ENCODE measurements at regions not wholly inside any gene's neighbourhood (a gene's known extent, or its start where the extent isn't known, plus 50 kb on each side); places are given as distances from the start of the nearest gene placed in this dataset.

GRCh38 chr9:27828908-27829307, 255.6 kb upstream of the C9orf72 start:
- TF ChIP-seq ZNF133 (tag by site-specific recombination; IDR thresholded peaks at IDR 0.05) (no peak), ZSCAN5A (tag by site-specific recombination; IDR thresholded peaks at IDR 0.05) (no peak), ZNF114 (tag by site-specific recombination; IDR thresholded peaks at IDR 0.05) (no peak), REST (tag by site-specific recombination; IDR thresholded peaks at IDR 0.05) (no peak), ZBTB21 (tag by site-specific recombination; IDR thresholded peaks at IDR 0.05) (no peak), CTCF (tag by site-specific recombination; IDR thresholded peaks at IDR 0.05) (no peak), ZNF18 (tag by site-specific recombination; IDR thresholded peaks at IDR 0.05) (no peak), ZNF558 (tag by site-specific recombination; IDR thresholded peaks at IDR 0.05) (no peak)

All from HEK293 (cell line).